Adipose tissue (tissue), 3 donors: ENCODE measurements at regions not wholly inside any gene's neighbourhood (a gene's known extent, or its start where the extent isn't known, plus 50 kb on each side); places are given as distances from the start of the nearest gene placed in this dataset.

Experiments used
- H3K27ac ChIP-seq: one replicate; pipeline ENCODE4 v1.5.1; 2013; ENCODE audit warnings: low read depth, low read length
- WGBS, 3 donors: extraction: QIAGEN DNeasy Blood & Tissue Kit; methylation state at CpG; one replicate each; pipeline ENCODE4 v1.1.7; 2013; 5-methylcytosine and 5-hydroxymethylcytosine counted together
- donor health status: healthy with polysubstance abuse.
- donor health status: Bipolar disorder and iron deficiency.
- donor health status: healthy.

DNA sequence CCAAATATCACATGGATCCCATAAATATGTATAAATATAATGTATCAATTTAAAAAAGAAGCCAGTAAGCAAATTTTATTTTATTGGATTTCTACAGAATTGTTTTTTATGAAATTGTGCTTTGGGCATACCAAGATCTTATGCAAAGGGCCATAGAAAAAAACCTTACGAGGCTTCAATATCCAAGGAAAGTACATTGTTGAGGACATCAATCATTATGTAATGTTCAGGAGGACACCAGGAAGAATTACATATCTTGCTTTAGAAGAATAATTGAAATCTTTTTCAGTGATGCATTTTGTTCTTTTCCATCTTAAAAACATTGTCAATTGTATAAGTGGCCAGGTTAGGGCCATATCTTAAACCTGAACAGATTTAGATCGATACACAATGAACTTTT, 187.8 kb upstream of the GAS1 start:
- WGBS, 3 donors = 90 to 98% (median 94%) methylated on average over 2 of the region's 2 CpGs
- no peak overlapping the region for H3K27ac ChIP-seq

DNA sequence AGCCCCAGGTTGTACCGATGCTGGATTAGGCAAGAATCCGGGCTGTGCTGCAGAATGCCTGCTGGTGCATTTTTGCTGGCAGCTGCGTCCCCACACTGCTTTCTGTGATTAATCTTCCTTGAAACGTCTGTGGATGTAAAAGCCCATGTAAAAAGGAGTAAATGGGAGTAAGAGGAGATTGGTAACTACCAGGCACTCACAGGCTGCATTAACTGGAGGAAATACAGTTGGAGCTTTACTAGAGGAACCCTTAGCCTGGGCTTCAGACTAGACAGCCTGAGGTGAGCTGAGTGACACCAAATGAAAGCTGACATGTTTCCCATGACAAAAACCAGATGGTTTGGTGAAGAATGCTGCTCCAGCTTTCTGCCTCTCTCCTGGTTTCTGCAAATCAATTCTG, 190.4 kb upstream of the GAS1 start:
- WGBS, 3 donors = 50 to 59% (median 53%) methylated on average over 4 of the region's 4 CpGs
- H3K27ac ChIP-seq = no peak overlapping the region

- H3K27ac ChIP-seq = no peak overlapping the region
- 59 to 65% (median 64%) methylated on average over 1 of the region's 1 CpG for WGBS, 3 donors
These were observed 191.1 kb upstream of the GAS1 start for GRCh38 chr9:87138128-87139040.

- WGBS, 3 donors = 76 to 83% (median 83%) methylated on average over 4 of the region's 4 CpGs
- H3K27ac ChIP-seq = no peak overlapping the region
These were observed 191.9 kb upstream of the GAS1 start for GRCh38 chr9:87139099-87139730.

GRCh38 chr9:87140142-87140541, 192.8 kb upstream of the GAS1 start:
- 86 to 93% (median 90%) methylated on average over 4 of the region's 4 CpGs for WGBS, 3 donors
- H3K27ac ChIP-seq = no peak overlapping the region

DNA sequence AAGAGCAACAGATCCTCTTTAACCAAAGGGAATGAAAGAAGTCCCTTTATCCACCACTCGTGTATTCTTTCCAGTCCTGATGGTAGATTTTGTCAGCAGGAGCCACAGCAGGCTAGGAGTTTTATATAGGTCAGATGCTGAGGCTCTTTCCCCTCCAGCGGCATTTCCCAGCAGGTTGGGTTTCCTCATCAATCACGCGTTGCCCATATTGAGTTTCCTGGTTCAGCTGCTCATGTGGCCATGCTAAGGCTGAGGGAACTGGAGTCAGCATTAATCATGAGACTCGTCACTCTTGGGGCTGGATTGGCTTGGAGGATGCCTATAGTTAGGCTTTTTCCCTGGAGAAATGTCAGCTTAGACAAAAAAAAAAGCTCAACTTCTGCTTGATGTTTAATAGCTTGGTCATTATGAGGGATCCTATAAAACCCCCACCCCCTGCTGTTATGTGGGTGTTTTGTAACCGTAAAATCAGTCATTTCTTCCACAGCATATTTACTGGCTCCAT, 193.4 kb upstream of the GAS1 start:
- 70 to 84% (median 81%) methylated on average over 6 of the region's 6 CpGs for WGBS, 3 donors
- H3K27ac ChIP-seq = no peak overlapping the region

DNA sequence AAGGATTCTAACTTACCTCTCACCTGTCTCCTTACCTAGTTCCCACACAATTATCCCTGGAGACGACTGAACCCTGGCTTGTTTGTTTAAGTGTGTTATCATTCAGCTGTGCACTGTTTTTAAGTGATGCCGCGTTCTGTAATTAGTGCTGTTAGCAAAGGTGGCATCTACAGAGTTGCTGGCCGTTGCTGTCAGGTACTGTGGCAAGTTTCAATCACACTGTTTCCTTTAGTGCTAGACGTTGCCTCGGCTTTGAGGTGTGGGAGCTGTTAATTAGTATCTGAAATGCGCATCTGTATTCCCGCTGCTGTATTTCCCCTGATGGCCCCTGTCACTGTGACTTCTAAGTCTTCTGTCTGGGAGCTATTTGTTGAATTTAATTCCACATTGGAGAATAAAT, 193.8 kb upstream of the GAS1 start:
- H3K27ac ChIP-seq = no peak overlapping the region
- WGBS, 3 donors = 62 to 85% (median 80%) methylated on average over 8 of the region's 8 CpGs

DNA sequence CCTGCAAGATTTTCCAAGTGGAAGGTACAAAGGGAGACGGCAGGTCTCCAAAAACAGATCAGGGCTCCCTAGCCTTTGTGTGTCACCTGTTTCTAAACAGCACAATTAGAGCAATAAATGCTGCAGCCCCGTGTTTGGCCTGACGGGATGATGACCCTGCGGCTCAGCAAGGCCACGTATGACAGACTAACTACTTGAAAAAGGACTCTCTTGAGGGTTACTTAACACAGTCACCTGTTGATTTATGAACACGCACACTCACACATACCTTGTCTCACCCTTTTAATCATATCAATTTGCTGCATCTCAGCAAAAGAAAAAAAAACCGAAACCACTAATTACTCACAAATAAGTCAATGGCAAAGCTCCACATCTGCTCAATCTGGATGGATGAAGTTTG, 199.6 kb upstream of the GAS1 start:
- no peak overlapping the region for H3K27ac ChIP-seq
- 77 to 87% (median 83%) methylated on average over 7 of the region's 7 CpGs for WGBS, 3 donors

DNA sequence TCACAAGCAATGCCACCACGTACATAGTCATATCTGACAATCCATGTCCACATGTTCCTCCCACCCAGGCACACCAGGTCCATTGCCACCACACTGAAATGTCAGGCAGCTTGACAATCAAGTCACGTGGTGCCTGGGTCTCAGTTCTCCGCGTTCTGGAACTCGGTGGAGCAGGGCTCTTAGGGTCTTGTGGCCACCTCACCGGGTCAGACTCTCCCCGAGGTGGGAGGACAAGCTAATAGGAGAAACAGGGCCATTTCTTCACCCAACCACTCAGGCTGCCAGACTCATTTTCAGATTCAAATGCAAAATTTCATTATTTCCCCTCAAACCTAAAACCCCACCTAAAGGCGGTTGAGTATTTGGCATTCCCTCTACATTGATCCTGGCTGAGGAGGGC, 200.5 kb upstream of the GAS1 start:
- H3K27ac ChIP-seq = no peak overlapping the region
- 78 to 90% (median 79%) methylated on average over 8 of the region's 8 CpGs for WGBS, 3 donors

GRCh38 chr9:87148331-87149104, 201.2 kb upstream of the GAS1 start:
- H3K27ac ChIP-seq = peak overlapping the region; percentile 7
- 9 to 18% (median 9%) methylated on average over 44 to 49 of the region's 49 CpGs for WGBS, 3 donors

- 75 to 94% (median 81%) methylated on average over 4 of the region's 4 CpGs for WGBS, 3 donors
- no peak overlapping the region for H3K27ac ChIP-seq
These were observed 202.5 kb upstream of the GAS1 start for GRCh38 chr9:87149799-87150198.

DNA sequence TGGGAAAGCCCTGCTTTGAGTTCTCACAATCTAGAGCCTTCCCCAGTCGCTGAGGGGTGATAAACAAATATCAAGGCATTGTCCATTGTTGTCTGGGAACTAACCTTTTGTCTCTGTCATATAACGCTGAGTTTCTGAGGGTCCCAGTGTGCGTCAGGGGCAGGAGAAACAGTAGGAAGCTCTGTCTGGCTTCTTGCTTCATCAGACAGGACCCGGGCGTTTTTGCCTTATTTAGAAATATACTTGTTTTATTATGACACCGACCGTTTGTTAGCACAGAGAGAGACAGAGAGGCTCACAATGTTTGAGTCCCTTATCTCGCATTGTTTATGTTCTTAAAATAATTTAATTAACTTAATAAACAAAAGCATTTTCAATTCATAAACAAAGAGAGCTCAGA, 204.9 kb upstream of the GAS1 start:
- 61 to 76% (median 71%) methylated on average over 8 of the region's 8 CpGs for WGBS, 3 donors
- H3K27ac ChIP-seq = no peak overlapping the region

DNA sequence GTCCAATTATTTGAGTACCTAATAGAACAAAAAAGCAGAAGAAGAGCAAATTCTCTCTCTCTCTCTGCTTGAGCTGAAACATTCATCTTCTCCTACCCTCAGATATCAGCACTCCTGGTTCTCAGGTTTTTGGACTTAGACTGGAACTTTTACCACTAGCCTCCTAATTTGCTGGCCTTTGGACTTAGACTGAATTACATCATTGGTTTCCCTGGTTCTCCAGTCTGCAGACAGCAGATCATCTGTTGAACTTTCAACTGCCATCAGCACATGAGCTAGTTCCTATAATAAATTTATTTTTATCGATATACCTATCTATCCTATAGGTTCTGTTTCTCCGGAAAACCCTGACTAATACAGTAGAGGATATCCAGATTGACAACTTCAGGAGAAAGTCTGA, 208.9 kb upstream of the GAS1 start:
- no peak overlapping the region for H3K27ac ChIP-seq
- WGBS, 3 donors = 93 to 99% (median 96%) methylated on average over 2 of the region's 2 CpGs

DNA sequence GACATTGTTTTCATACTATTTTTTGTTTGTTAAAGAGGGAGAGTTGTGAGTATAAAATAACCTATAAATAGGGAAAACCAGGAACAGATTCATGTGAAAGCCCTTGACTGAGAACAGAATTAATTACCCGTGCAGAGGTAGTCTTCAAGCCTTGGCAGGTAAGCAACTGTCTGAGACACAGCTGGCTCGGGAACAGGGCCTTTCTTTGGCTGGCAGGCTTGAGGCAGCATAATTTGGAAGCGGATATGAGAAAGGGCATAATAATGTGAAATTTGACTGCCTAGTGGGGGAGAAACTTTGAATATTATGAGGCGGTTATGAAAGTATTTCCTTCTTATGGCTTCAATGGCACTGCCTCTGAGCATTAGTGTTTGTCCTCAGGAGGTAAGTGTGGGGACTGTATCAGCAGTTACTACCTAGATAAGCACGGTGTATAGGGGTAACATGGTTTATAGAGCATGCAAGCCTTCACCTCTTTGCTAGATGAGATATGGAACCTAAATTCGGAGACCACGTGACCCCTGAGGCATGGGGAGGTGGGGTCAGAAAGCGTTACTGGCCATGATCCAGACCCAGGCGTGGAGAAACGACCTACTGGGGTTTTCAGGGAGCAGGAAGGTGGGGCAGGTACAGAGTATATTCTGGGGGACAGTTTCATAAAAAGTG, 210.2 kb upstream of the GAS1 start:
- WGBS, 3 donors = 77 to 84% (median 79%) methylated on average over 10 of the region's 10 CpGs
- no peak overlapping the region for H3K27ac ChIP-seq

DNA sequence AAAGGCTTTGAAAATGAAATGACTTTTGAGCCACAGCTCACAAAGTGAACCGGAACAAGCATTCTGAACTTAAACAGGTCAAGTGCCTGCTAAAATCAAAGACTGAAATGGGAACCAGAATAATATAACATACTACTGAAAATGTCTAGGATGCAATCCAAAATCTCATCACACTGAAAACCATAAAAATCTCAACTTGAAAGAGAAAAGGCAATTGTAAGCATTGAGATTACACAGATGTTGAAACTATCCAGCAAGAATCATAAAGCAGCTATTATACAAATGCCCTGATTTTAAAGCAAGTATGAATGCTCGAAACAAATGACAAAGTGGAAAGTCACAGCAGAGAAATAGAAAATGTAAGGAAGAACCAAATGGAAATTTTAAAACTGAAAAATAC, 211.5 kb upstream of the GAS1 start:
- H3K27ac ChIP-seq = no peak overlapping the region
- 80 to 86% (median 83%) methylated on average over 2 of the region's 2 CpGs for WGBS, 3 donors

GRCh38 chr9:87160148-87161102, 213.1 kb upstream of the GAS1 start:
- 70 to 80% (median 79%) methylated on average over 8 of the region's 8 CpGs for WGBS, 3 donors
- no peak overlapping the region for H3K27ac ChIP-seq

DNA sequence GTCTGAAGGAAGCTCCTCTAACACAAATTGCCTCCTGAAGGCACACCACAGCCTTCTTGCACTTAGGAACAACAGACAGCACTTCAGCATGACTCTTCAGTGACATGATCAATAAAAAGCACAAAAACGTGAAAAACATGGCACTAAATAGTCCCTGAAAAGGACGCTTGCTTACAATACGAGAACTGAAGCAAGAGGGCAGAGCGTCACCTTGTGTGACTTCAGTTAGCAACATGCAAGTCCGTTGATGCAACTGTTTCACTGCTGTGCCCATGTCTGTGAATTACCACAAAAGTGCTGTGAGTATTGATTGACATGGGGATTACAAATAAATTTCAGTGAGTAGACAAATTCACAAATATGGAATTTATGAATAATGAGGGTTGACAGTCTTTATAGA, 219.9 kb upstream of the GAS1 start:
- no peak overlapping the region for H3K27ac ChIP-seq
- WGBS, 3 donors = 57 to 89% (median 88%) methylated on average over 5 of the region's 5 CpGs
